A673 (cell line): ENCODE measurements at regions not wholly inside any gene's neighbourhood (a gene's known extent, or its start where the extent isn't known, plus 50 kb on each side); places are given as distances from the start of the nearest gene placed in this dataset.

Experiments used
- EZH2 ChIP-seq: fragments of 200-600 bp; sonication (generic); IDR thresholded peaks from 2 replicates; pipeline ENCODE4 v1.6.1; 2017; ENCODE audit warnings: borderline replicate concordance, low read depth, mild to moderate bottlenecking, mixed read lengths, antibody characterized with exemption, low read length; ENCODE audit not compliant: poor library complexity, severe bottlenecking
- TF ChIP-seq, protein P1 (sequence below): fragments of 300-800, 200-600 bp; sonication (generic); conservative IDR thresholded peaks from 2 replicates; pipeline ENCODE4 v1.5.1; 2017; ENCODE audit warnings: low read depth, mild to moderate bottlenecking, antibody characterized with exemption, low read length, moderate library complexity, mixed read lengths

DNA sequence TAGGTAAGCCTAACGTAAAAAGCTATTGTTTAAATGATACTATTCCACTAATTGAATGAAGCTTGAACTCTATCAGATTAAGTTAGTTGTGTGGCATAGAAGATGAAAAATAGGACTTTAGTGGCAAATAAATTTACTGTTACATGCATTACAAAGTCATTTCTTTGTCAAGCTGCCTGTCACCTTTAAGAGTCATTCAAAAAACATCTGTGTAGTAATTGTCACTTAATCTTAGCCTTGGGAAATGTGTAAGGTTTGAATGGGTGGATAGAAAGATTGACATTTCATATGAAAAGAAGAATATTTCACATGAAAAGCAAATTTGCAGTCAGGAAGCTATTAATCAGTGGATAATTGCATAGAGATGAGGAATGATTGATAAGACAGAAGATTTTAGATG, 473.5 kb downstream of the DNAH5 start:
- TF ChIP-seq, protein P1, sequence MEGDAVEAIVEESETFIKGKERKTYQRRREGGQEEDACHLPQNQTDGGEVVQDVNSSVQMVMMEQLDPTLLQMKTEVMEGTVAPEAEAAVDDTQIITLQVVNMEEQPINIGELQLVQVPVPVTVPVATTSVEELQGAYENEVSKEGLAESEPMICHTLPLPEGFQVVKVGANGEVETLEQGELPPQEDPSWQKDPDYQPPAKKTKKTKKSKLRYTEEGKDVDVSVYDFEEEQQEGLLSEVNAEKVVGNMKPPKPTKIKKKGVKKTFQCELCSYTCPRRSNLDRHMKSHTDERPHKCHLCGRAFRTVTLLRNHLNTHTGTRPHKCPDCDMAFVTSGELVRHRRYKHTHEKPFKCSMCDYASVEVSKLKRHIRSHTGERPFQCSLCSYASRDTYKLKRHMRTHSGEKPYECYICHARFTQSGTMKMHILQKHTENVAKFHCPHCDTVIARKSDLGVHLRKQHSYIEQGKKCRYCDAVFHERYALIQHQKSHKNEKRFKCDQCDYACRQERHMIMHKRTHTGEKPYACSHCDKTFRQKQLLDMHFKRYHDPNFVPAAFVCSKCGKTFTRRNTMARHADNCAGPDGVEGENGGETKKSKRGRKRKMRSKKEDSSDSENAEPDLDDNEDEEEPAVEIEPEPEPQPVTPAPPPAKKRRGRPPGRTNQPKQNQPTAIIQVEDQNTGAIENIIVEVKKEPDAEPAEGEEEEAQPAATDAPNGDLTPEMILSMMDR, result no peak
- TF ChIP-seq EZH2, result no peak
